Stimulated activated CD4-positive, alpha-beta T cell treated with anti-CD3 and anti-CD28 coated beads, Interleukin-15, amount 100 ng/mL, for 24 hours (primary cell): ENCODE measurements at regions not wholly inside any gene's neighbourhood (a gene's known extent, or its start where the extent isn't known, plus 50 kb on each side); places are given as distances from the start of the nearest gene placed in this dataset.
"Not testable (repeated sequence)": the region's sequence is repeated elsewhere in the genome, so short reads cannot be mapped to it uniquely, and the experiment has no call there.

ENCODE experiments used
- DNase-seq: peaks from one replicate; pipeline ENCODE4 v3.0.0-alpha.2; 2020

GRCh38 chr5:106072208-106072607 is 1598.5 kb downstream of the EFNA5 start:
- no peak for DNase-seq

- no peak for DNase-seq
These were observed 1623.4 kb downstream of the EFNA5 start for GRCh38 chr5:106047341-106047740.

GRCh38 chr5:106032069-106032468 is 1638.7 kb downstream of the EFNA5 start:
- not testable (repeated sequence) for DNase-seq

GRCh38 chr5:106028314-106028713 is 1642.4 kb downstream of the EFNA5 start:
- no peak for DNase-seq

DNA sequence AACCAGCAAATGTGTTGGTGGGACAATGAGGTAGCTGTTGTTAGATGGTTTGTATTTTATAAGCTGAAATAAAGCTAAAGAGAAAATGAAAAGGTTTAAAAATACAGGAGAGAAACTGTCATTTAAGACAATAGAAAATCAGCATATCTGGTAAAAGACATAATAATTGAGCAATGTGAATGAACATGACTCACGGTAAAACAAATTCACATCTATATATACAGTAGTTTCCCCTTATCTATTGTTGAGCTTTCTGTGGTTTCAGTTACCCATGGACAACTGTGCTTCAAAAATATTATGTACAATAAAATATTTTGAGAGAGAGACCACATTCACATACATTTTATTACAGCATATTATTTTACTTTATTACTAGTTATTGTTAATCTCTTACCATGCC is 1649.8 kb downstream of the EFNA5 start:
- no peak for DNase-seq

- no peak for DNase-seq
These were observed 1651.5 kb downstream of the EFNA5 start for GRCh38 chr5:106019261-106019660.

- DNase-seq, result no peak
These were observed 1653.4 kb downstream of the EFNA5 start for GRCh38 chr5:106017243-106017857.

GRCh38 chr5:106014262-106014661 is 1656.5 kb downstream of the EFNA5 start:
- no peak for DNase-seq

- no peak for DNase-seq
These were observed 1664.5 kb downstream of the EFNA5 start for GRCh38 chr5:106006242-106006641.

DNA sequence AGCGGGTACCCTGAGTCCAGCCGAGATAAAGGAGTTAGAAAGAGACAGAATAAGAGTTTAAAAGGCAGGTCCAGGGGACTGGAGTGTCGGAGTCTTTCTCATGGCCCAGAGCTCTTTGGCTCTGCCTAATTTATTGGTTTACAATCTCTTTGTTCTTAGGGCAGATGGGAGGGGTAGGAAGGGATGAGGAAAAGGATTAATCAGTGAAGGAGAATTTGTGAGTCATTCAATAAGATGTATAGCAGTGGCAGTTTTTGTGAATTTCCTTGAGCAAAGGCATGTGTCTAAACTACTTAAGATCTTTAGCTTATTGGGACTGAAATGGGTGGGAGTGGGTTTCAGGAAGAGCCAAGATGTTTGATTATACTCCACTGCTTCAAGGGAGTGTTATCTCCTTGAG is 1671.7 kb downstream of the EFNA5 start:
- not testable (repeated sequence) for DNase-seq

DNA sequence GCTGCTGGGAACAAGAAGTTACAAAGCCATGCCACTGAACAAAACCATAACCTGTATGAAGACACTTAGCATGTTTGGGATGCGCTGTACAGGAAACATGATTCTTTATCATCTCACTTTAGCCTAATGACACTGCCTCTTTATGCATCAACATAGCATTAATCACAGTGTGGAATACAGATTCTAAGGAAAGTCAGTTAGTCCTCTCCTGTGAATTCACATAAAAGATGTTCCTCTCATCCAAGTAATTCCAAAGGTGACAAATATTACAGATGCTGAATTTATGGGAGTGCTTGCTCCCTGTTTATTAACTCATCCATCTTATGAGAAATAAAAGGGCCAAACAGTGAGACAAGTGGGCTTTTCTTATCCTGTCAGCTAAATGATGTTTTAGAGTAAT is 1677.7 kb downstream of the EFNA5 start:
- no peak for DNase-seq

DNA sequence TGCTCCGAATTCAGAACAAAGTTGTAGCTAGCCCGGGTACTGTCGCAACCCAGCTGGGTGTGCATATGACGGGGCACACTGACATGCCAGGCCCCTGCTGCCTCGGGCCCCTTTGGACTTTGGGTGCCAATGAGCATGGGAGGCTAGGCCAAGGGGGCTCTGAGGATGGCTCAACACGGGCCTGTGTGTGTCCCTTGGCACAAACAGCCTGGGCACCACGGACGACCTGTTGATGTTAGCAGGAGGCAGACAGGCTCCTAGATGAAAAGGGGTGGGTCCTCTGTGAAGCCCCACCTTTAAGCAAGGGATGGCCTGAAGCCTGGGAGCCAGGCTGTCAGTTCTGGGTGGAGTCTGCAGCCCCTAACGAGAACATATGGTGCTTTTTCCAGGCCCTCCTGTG is 1688.2 kb downstream of the EFNA5 start:
- no peak for DNase-seq

GRCh38 chr5:105978011-105978410 is 1692.7 kb downstream of the EFNA5 start:
- DNase-seq, result no peak

GRCh38 chr5:105977163-105977562 is 1693.6 kb downstream of the EFNA5 start:
- no peak for DNase-seq

- DNase-seq, result no peak
These were observed 1699.8 kb downstream of the EFNA5 start for GRCh38 chr5:105970919-105971318.

DNA sequence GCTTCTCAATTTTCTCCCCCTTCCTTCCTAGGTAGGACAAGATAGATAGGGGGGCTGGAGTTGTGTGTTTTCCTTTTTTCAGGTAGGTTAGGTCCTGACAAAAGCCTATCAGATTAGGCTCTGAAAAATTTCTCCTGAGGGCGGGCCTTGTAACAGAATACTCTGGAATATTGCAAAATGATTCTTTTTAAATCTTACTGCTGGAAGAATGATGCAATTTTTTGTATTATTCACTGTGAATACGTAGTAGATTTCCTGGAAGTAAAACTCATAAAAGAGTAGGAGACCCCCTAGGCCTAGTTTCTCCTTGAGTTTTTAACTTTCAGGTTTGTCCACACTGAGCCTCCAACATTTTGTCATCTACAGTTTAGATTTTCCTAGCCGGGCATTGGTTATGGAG is 1701.8 kb downstream of the EFNA5 start:
- no peak for DNase-seq

DNA sequence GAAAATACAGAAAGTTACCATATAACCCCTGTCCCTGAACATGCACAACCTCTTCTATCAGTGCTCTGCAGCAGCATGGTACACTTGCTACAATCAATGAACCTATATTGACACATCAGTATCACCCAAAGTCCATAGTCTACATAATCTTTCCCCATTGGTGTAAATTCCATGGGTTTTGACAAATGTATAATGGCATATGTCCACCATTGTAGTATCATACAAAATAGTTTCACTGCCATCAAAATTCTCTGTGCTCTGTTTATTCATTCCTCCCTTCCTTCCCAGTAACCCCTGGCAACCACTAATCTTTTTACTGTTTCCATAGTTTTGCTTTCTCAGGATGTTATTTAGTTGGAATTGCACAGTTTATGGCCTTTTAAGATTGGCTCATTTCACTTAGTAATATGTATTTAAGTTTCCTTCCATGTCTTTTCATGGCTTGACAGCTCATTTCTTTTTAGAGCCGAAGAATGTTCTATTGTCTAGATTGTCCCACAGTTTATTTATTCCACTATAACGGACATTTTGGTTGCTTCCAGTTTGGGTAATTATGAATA is 1707.0 kb downstream of the EFNA5 start:
- no peak for DNase-seq

GRCh38 chr5:105961572-105961971 is 1709.2 kb downstream of the EFNA5 start:
- no peak for DNase-seq

- no peak for DNase-seq
These were observed 1714.1 kb downstream of the EFNA5 start for GRCh38 chr5:105956456-105957196.

DNA sequence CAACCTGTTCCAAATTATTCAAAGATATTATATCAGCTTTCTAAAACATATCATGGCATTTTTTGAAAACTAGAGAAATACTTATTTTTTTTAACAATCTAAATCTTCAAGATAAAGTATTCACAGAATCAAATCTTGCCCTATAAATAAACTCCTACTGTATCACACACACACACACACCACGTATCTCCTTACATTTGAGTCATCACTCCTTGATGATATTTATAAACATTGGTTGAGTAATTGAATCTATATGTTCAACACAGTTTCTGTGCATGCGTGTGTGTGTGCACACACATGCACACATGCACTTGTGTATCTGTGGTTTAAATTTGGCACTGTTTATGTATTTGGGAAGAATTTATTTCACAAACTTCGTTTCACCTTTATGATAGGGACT is 1716.4 kb downstream of the EFNA5 start:
- DNase-seq, result no peak

GRCh38 chr5:105953616-105954015 is 1717.1 kb downstream of the EFNA5 start:
- DNase-seq, result no peak

DNA sequence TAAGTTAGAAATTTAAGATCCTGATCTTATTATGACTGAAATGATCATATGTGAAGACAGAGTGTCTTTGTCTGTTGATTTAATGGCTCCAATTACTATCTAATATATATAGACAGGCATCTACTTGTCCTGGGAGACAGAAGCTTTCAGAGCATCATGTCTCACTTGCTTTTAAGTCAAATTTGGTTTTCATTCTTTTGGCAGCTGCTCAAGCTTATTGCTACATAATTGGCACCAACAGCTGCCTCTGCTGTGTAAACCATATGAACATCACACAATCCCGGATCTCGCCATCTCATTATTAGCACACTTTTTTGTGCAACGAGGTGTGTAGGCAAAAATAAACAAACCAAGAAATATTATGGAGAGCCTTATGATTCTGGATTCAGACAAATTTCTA is 1717.9 kb downstream of the EFNA5 start:
- DNase-seq, result no peak

DNA sequence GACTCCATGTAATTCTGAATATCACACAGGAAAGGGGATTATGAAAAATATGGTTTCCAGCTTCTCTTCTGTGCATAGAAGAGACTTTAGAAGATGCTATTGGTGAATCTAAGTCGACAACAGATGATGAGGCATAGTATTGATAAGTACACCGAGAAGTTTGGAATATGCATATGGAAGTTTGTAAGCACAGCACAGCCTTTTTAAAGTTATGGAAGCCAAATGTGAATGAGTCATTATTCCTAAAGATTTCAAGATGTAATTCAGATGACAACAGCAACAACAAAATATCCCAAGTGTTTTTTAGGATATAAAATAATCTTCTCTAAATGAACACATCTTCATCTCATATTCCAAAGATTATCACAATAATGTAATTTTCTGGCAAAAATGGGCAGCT is 1723.3 kb downstream of the EFNA5 start:
- no peak for DNase-seq

DNA sequence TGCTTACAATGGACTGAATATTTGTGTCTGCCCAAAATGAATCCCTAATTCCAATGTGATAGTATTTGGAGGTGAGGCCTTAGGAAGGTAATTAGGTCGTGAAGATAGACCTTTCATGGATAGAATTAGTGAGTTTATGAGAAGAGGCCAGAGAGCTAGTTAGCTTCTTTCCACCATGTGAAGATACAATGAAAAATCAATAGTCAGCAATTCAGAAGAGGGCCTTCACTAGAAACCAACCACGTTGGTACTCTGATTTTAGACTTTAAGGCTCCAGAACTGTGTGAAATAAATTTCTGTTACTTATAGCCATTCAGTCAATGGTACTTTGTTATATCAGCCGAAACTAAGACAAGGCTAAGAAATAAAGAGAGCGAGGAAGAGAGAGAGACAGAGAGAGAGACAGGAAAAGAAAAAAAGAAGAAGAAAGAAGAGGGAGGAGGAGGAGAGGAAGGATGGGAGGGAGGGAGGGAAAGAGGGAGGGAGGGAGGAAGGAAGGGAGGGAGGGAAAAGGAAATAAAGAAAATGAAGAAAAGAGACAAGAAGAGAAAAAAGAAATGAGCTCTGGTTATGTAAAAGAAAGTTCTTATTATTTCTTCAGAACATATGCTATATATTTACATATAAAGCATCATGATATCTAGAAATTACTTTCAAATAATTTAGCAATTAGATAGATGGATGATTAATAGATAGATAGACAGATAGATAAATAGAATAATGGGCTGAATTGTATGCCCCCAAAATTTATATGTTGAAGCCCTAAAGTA is 1725.3 kb downstream of the EFNA5 start:
- no peak for DNase-seq
